ENCODE measurements at regions not wholly inside any gene's neighbourhood (a gene's known extent, or its start where the extent isn't known, plus 50 kb on each side); places are given as distances from the start of the nearest gene placed in this dataset.

DNA sequence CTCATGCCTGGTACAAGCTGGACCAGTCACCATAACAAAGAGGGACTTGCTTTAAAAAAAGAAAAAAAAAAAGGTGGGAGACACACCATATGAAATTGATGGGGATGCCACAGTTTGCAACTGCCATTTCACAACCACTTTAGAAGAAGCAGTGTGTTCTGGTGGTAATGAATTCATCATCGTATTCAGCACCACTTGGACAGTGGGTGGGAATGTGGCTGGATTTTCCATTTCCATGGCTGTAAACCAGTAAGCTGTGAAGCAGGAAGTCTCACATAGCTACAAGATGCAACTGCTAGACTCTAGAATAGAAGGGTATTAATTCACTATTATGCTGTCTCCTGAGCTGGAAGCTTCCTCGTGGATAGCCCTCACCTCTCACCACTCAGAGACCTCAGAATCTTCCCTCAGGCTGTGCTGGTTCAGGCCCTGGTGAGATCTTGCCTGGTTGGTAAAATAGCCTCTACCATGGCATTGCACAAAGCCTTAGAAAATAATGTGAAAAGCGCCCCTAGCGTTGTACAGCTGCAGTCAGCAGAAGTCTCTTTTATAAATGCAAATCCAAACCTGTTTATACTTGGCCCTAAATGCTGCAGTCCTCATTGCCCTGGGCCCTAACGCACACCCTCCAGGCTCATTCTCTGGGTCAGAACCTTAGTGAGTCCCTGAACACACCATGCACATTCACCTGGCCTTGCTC lies 150.7 kb downstream of the KCTD15 start:
- H3K27me3 ChIP-seq (ENCODE audit: insufficient read depth, low read length), result no peaks in the 10 kb centered on the region
- TF ChIP-seq EZH2 (IDR thresholded peaks at IDR 0.05; ENCODE audit: insufficient read depth, low read length), result no peak
- TF ChIP-seq CTCF (IDR thresholded peaks at IDR 0.05; ENCODE audit: insufficient read depth, low read depth, low read length), result no peak
- H3K27ac ChIP-seq (ENCODE audit: low read depth, low read length), result no peak overlapping the region
- H3K9ac ChIP-seq (ENCODE audit: low read length), result no peak overlapping the region
- Mint-ChIP-seq H3K36me3 (ENCODE audit: low read depth, unreplicated experiment) (no peaks in the 10 kb centered on the region), H3K27ac (ENCODE audit: unreplicated experiment) (no peak overlapping the region), H3K27me3 (ENCODE audit: low read depth, unreplicated experiment) (peaks cover 16% of the 10 kb centered on the region), H3K9me3 (ENCODE audit: unreplicated experiment) (peaks cover 3% of the 10 kb centered on the region), H3K4me1 (ENCODE audit: low read depth, unreplicated experiment) (no peaks in the 10 kb centered on the region), H3K4me3 (ENCODE audit: unreplicated experiment) (no peak overlapping the region)
- H2AFZ ChIP-seq (ENCODE audit: low read depth, low read length), result no peak overlapping the region
- H3K9me3 ChIP-seq (ENCODE audit: insufficient read depth, low read depth, low read length), result no peaks in the 10 kb centered on the region
- FAIRE-seq, result no peak
- H3K4me3 ChIP-seq (ENCODE audit: insufficient read depth, low read depth, low read length), result no peak overlapping the region
- no peaks in the 10 kb centered on the region for H3K4me1 ChIP-seq (ENCODE audit: insufficient read depth, low read length)
- H3K79me2 ChIP-seq (ENCODE audit: insufficient read depth, low read length), result no peaks in the 10 kb centered on the region
- H4K20me1 ChIP-seq (ENCODE audit: insufficient read depth, low read length), result no peaks in the 10 kb centered on the region
- DNase-seq (ENCODE audit: low read depth), result no peak
- no peak overlapping the region for H3K4me2 ChIP-seq (ENCODE audit: low read length)
- H3K36me3 ChIP-seq (ENCODE audit: insufficient read depth, low read length), result no peaks in the 10 kb centered on the region

DNA sequence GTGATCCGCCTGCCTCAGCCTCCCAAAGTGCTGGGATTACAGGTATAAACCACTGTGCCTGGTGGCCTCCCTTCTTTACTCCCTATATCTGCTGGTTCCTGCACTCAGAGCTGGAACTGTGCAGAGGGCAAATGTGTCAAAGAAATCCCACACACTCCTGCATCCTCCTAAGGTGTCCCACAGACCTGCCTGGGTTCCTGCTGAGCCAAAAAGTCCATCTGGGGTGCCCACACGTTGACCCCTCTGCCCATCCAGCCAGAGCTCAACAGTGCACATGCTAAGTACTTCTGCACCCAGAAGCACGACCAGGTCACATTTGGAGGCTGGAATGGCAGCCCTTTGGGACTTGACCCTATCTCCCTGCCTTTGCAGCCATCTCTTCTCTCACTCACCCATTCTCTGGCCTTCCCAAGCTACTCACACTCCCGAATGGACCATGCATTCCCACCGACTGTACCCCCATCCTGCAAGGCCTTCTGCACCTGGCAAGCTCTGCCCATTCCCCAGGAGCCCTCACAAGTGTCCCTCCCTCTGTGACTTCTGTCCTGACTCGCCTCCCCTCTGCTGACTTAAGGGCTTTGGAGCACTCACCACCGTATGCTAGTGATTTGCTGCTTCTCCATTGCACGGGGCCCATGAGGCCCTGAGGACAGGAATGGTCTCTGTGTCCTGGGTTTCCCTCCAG lies 152.1 kb downstream of the KCTD15 start:
- no peaks in the 10 kb centered on the region for H3K79me2 ChIP-seq (ENCODE audit: insufficient read depth, low read length)
- no peak overlapping the region for H3K4me3 ChIP-seq (ENCODE audit: insufficient read depth, low read depth, low read length)
- H3K4me3 Mint-ChIP-seq (ENCODE audit: unreplicated experiment), result no peak overlapping the region
- peaks cover 3% of the 10 kb centered on the region for H3K9me3 Mint-ChIP-seq (ENCODE audit: unreplicated experiment)
- no peak for DNase-seq (ENCODE audit: low read depth)
- no peak overlapping the region for H3K27ac Mint-ChIP-seq (ENCODE audit: unreplicated experiment)
- no peaks in the 10 kb centered on the region for H4K20me1 ChIP-seq (ENCODE audit: insufficient read depth, low read length)
- H3K27me3 ChIP-seq (ENCODE audit: insufficient read depth, low read length), result no peaks in the 10 kb centered on the region
- H3K36me3 Mint-ChIP-seq (ENCODE audit: low read depth, unreplicated experiment), result no peaks in the 10 kb centered on the region
- peaks cover 18% of the 10 kb centered on the region for H3K27me3 Mint-ChIP-seq (ENCODE audit: low read depth, unreplicated experiment)
- H3K4me1 ChIP-seq (ENCODE audit: insufficient read depth, low read length), result no peaks in the 10 kb centered on the region
- no peaks in the 10 kb centered on the region for H3K4me1 Mint-ChIP-seq (ENCODE audit: low read depth, unreplicated experiment)
- H3K27ac ChIP-seq (ENCODE audit: low read depth, low read length), result no peak overlapping the region
- H3K4me2 ChIP-seq (ENCODE audit: low read length), result no peak overlapping the region
- no peak overlapping the region for H2AFZ ChIP-seq (ENCODE audit: low read depth, low read length)
- TF ChIP-seq EZH2 (IDR thresholded peaks at IDR 0.05; ENCODE audit: insufficient read depth, low read length) (no peak), CTCF (IDR thresholded peaks at IDR 0.05; ENCODE audit: insufficient read depth, low read depth, low read length) (no peak)
- FAIRE-seq, result no peak
- H3K9me3 ChIP-seq (ENCODE audit: insufficient read depth, low read depth, low read length), result no peaks in the 10 kb centered on the region
- H3K9ac ChIP-seq (ENCODE audit: low read length), result no peak overlapping the region
- no peaks in the 10 kb centered on the region for H3K36me3 ChIP-seq (ENCODE audit: insufficient read depth, low read length)

Data from astrocyte (in vitro differentiated cells and primary cell).